NCI-H1092 (cell line): ENCODE measurements at regions not wholly inside any gene's neighbourhood (a gene's known extent, or its start where the extent isn't known, plus 50 kb on each side); places are given as distances from the start of the nearest gene placed in this dataset.

ENCODE experiments used
- DNase-seq: peaks from one replicate; lab custom pipeline; 2025; lab: John Stamatoyannopoulos, UW

GRCh38 chr21:16363100-16363499 is 633.3 kb downstream of the USP25 start:
- DNase-seq = no peak

DNA sequence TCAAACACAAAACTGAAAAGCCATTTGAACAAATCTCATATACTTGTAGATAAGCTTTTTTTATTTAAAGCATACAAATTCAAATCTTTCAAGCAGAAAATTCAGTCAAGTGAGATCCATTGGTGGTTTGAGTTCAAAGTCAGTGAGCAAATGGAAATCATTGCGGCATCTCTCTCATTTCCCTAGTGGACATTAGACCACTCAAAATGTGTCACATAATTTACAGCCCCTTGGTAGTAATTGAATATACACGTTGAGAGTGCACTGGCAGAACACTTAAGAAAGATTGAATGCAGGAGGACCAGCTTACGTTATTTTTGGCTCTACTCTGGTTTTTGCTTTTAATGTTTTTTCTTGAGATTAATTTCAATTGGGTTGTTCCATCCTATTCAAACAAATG is 633.7 kb downstream of the USP25 start:
- DNase-seq = peak; percentile 30

DNA sequence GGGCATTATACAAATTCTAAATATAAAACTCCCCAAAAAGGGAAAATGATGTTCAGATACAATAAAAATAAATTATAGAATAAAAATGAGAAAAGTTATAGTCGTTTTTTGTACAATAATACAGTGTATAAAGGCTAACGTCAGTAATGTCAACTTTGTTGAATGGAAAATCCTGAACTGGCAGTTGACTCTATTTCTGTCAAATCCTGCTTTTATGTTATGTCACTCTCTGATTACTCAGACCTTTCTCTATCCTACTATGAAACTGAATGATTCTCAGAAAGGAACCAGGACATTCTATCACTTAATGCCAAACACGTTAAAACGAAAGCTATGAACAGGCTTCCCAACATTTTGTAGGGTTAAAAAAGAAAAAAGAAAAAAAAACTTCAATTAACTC is 636.4 kb downstream of the USP25 start:
- no peak for DNase-seq

DNA sequence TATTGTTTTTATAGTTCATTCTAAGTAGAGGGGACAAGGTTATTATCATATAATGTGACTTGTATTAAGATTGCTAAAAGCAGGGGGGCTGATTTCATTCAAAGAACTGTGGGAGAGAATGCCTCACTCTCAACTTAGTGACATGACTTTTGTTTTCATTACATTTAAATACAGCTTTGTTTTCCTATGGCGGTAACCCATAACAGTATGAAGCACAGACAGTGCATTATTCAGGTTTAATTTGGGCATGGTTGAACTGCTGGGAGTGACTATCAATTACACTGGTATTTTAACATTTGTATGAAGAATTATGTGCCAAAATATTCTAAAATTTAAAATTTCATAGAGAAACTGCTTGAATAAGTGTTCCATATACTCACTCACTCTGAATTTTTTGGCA is 637.3 kb downstream of the USP25 start:
- DNase-seq = no peak

DNA sequence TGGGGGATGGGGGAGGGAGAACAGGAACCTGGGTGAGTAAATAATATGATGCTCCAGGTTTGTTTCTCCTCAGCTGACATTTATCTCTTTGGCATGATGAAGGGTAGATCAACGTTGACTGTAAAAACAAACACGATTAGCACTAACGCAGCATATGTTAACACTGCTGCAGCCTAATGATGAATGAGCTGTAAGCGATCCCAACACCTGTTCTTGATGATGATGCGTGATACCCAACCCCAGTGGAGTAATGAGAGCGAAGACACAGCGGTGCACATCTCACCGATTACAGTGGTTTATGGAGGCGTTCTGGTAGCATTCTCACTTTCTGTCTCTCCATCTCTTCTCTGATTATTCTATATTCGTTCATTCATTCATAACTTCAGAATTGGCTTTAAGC is 640.4 kb downstream of the USP25 start:
- DNase-seq = no peak

DNA sequence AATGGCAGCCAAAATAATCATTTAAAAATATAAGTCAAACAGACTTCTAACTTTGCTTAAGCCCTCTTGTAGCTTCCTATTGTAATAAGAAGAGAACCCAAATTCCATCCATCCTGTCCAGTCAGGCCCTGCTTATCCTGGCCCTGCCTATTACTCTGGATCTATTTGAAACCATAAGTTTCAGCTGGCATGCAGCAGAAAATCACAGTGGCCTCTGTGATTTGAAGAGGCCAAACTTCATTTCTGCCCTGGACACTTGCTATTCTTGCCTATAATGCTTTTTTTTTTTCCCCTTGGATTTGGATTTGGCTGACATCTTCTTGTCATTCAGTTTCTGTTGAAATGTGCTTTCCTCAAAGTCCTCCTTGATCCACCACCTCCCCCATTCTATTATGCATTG is 642.8 kb downstream of the USP25 start:
- no peak for DNase-seq

GRCh38 chr21:16376673-16377072 is 646.9 kb downstream of the USP25 start:
- DNase-seq = no peak

DNA sequence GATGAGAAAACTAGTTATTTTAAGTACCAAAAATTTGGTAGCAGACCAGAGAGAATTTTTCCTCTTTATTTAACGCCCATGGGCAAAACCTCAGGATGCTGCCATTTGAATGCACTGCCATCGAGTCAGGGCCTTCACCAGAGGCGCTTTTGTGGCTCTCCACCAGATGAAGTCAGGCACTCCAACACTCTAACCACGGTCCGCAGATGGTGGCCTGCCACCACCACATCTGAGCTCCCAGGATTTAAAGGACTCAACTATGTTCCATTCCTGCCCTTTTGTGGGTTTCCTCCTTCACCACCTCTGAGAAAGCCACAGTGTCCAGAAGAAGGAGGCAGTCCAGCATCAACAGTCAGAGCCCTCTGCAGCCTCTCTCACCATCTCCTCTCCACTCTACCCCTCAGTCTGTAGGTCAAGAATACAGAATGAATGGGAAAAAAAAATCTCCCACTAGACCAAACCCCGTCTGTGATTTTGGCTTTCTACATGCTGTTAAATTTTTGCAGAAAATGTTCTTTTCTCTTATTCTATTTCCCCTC is 647.4 kb downstream of the USP25 start:
- DNase-seq = no peak

DNA sequence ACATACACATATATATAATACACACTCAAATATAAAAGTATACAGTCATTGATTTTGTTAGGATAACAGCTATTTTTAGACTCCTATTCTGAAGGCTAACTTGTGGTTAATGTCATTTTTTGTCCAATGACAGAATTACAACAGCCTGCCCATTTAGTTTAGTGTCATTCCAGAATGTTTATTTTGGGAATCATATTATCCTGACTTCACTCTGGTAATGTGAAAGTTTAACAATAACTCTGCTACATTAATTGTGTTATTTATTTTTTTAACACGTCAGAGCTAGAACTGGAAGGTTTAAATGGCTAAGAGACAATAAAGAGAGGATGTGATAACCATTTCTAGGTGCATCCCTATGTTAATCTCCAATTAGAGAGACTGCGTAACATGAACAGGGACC is 648.1 kb downstream of the USP25 start:
- no peak for DNase-seq

- no peak for DNase-seq
Observed at GRCh38 chr21:16378525-16378924, 648.7 kb downstream of the USP25 start.

DNA sequence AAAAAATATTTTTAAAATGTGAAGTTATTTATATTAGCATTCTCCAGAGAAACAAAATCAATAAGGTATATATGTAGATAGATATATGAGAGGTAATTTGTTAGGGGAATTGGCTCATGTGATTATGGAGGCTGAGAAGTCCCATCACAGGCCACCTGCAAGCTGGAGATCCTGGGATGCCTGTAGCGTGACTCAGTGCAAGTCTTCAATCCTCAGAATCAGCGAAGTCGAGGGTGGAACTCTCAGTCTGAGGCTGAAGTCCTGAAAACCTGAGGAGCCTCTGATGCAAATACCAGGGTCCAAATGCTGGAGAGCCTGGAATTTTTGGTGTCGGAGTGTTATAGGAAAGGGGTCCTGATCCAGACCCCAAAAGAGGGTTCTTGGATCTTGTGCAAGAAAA is 658.5 kb downstream of the USP25 start:
- no peak for DNase-seq

- DNase-seq = no peak
Observed at GRCh38 chr21:16388911-16389560, 659.3 kb downstream of the USP25 start.

DNA sequence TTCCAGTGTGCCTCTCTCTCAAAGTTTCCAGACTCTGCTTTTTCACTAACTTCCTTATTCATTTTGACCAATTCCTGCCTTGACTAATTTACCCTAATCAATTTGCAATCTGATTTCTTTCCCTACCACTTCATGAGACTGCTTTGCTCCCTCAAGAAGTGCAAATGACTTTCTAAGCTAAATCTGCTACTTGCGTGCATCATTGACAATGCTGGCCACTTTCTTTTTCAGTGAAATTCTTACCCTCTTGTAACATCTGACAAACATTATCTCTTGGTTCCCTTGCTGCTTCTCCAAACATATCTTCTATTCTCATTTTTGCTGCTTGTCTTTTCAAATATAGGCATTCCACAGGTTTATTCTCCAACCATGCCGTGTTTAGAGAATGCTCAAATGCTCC is 659.9 kb downstream of the USP25 start:
- no peak for DNase-seq

DNA sequence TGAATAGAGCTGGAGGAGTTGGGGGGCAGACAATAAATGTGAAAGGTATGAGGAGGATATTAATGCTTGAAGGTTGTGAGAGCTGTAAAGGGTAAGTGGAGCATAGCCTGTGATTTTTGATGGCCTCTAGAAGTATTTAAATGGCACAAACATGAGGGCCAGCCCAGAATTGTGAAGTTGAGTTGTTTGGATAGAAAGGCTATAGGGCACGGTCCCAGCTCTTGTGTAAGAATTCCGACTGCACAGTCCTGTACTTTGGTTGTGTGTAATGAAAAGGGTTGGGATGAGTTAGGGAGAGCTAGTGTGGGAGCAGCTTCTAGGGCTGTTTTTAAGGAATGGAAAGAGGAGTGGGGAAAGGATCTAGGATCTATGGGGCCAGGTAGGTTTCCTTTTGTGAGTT is 665.5 kb downstream of the USP25 start:
- DNase-seq = no peak

DNA sequence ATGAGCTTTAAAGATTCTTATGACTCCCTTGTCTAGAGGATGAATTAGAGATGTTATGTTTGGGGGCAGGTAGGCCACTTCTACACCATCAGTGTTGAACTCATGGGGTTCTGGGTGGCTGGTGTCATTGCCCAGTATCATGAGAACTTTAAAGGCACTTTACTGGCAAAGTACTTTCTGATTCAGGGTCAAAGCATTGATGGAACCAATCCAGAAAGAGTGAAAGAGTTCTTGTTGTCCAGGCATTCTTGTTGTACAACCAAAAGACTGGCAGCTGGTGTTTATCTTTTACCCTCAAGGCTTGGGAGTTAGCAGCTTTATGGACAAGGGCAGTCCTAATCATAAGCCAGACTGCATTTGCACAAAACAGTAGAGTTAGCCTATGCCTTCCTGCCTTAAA is 673.0 kb downstream of the USP25 start:
- no peak for DNase-seq

- DNase-seq = no peak
Observed at GRCh38 chr21:16404776-16405175, 675.0 kb downstream of the USP25 start.

GRCh38 chr21:16406355-16406754 is 676.6 kb downstream of the USP25 start:
- DNase-seq = no peak

DNA sequence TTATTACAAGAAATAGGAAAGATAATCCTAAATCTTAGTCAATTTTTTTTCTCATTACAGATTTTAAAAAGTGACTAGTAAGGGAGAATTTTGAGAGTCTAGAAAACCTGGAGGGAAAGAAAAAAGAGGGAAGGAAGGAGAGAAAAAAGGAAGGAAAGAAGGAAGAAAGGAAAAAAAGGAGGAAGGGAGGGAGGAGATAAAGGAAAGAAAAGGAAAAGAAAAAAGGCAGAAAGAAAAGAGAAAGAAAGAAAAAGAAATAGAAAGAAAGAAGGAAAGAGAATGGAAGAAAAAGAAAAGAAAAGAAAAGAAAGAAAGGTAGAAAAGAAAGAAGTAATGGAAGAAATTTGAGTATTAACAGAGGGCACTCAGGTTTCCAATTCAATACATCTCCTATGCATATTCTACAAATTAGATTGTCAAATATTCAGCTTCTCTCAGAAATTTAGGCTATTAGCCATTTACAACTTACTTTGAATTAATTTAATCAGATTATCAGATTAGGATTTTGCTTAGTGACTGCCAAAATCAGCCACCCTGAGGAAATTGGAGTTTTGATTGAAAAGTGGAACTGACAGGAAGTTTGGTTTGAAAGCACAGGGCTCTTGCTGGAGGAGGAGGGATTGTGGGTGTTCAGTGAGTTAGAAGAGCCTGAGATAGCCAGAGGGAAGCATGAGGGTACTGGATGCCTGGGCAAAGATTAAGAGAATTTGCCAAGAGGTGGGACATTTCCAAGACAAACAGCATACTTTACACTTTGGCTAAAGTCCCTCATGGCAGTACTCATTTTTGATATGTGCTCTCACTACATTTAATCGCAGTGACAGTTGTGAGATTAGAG is 677.8 kb downstream of the USP25 start:
- DNase-seq = no peak

DNA sequence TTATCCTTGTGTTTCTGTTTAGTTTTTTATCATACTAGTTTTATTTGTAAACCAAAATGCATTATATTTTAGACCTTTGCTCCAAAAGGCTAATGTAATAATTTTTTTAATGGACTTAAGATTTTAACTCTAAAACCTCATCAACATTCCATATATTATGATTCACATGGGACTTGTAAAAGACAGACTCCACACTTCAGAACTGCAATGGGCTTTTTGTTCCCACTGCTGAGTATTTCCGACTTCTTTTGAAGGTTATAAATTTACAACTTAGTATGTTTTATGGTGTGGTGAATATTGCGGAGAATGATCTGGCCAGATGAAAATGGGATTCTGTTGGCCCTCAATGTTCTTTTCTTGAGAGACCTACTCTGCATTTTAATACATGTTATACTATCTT is 678.5 kb downstream of the USP25 start:
- DNase-seq = no peak

DNA sequence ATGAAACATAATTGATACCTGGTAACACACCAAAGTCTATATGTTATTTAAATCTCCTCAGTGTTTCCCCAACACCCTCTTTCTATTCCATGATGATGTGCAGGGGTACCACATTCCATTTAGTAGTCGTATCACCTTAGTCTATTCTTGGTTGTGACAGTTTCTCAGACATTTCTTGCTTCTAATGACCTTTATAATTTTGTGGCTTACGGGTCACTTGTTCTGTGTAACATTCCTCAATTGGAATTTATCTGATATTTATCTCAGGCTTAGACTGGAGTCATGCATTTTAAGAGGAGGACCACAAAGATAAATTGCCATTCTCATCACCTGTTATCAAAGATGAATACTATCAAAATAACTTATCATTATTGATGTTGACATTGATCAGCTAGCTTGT is 679.6 kb downstream of the USP25 start:
- DNase-seq = no peak

GRCh38 chr21:16418226-16418625 is 688.4 kb downstream of the USP25 start:
- no peak for DNase-seq

- peak; percentile 2 for DNase-seq
Observed at GRCh38 chr21:16418642-16419041, 688.9 kb downstream of the USP25 start.

- DNase-seq = peak; percentile 96
Observed at GRCh38 chr21:16419188-16419921, 689.6 kb downstream of the USP25 start.
